ENCODE measurements at regions not wholly inside any gene's neighbourhood (a gene's known extent, or its start where the extent isn't known, plus 50 kb on each side); places are given as distances from the start of the nearest gene placed in this dataset.

GRCh38 chr4:20318001-20318908 is 66.5 kb downstream of the SLIT2 start:
- Histone ChIP-seq H3K9me3 (no peaks in the 10 kb centered on the region), H3K4me3 (no peak overlapping the region)
- intact Hi-C loops (cut with DNase I): no loop called here

GRCh38 chr4:20318909-20319277 is 67.2 kb downstream of the SLIT2 start:
- Histone ChIP-seq H3K27ac (no peak overlapping the region), H3K9me3 (no peaks in the 10 kb centered on the region), H3K36me3 (no peaks in the 10 kb centered on the region), H3K4me3 (no peak overlapping the region), H3K27me3 (no peaks in the 10 kb centered on the region), H3K9ac (ENCODE audit: low read depth in 2 of 2, low read length in 2 of 2) (no peak overlapping the region), H3K4me1 (no peaks in the 10 kb centered on the region)
- no peak for TF ChIP-seq CTCF (IDR thresholded peaks at IDR 0.05)
- intact Hi-C loops (cut with DNase I): no loop called here
- DNase-seq: no peak

More at GRCh38 chr4:20318001-20318908, 66.5 kb downstream of the SLIT2 start:
- H3K36me3 ChIP-seq: no peaks in the 10 kb centered on the region
- TF ChIP-seq CTCF (IDR thresholded peaks at IDR 0.05): no peak
- no peaks in the 10 kb centered on the region for H3K4me1 ChIP-seq
- H3K27me3 ChIP-seq: no peaks in the 10 kb centered on the region
- DNase-seq: no peak
- no peak overlapping the region for H3K27ac ChIP-seq
- H3K9ac ChIP-seq (ENCODE audit: low read depth in 2 of 2, low read length in 2 of 2): no peak overlapping the region

- TF ChIP-seq CTCF (IDR thresholded peaks at IDR 0.05): no peak
- H3K9me3 ChIP-seq: no peaks in the 10 kb centered on the region
- no peaks in the 10 kb centered on the region for H3K27me3 ChIP-seq
- no peaks in the 10 kb centered on the region for H3K36me3 ChIP-seq
- no peaks in the 10 kb centered on the region for H3K4me1 ChIP-seq
- no peak overlapping the region for H3K4me3 ChIP-seq
- H3K27ac ChIP-seq: no peak overlapping the region
- H3K9ac ChIP-seq (ENCODE audit: low read depth in 2 of 2, low read length in 2 of 2): no peak overlapping the region
- DNase-seq: no peak
- intact Hi-C loops (cut with DNase I): no loop called here
These were observed 68.3 kb downstream of the SLIT2 start for GRCh38 chr4:20319825-20320612.

- Histone ChIP-seq H3K4me1 (no peaks in the 10 kb centered on the region), H3K27me3 (peaks cover 5% of the 10 kb centered on the region), H3K27ac (no peak overlapping the region), H3K9me3 (no peaks in the 10 kb centered on the region), H3K36me3 (no peaks in the 10 kb centered on the region), H3K4me3 (no peak overlapping the region), H3K9ac (ENCODE audit: low read depth in 2 of 2, low read length in 2 of 2) (no peak overlapping the region)
- no peak for TF ChIP-seq CTCF (IDR thresholded peaks at IDR 0.05)
- DNase-seq: no peak
- intact Hi-C loops (cut with DNase I): no loop called here
These were observed 72.3 kb downstream of the SLIT2 start for GRCh38 chr4:20323991-20324390.

- Histone ChIP-seq H3K27ac (no peak overlapping the region), H3K9me3 (no peaks in the 10 kb centered on the region), H3K4me3 (no peak overlapping the region), H3K4me1 (no peaks in the 10 kb centered on the region), H3K9ac (ENCODE audit: low read depth in 2 of 2, low read length in 2 of 2) (no peak overlapping the region), H3K27me3 (peaks cover 5% of the 10 kb centered on the region), H3K36me3 (no peaks in the 10 kb centered on the region)
- no peak for DNase-seq
- TF ChIP-seq CTCF (IDR thresholded peaks at IDR 0.05): no peak
- intact Hi-C loops (cut with DNase I): no loop called here
These were observed 74.8 kb downstream of the SLIT2 start for GRCh38 chr4:20326460-20326859.

Data from colonic mucosa (tissue), 4 donors.